ENCODE measurements at regions not wholly inside any gene's neighbourhood (a gene's known extent, or its start where the extent isn't known, plus 50 kb on each side); places are given as distances from the start of the nearest gene placed in this dataset.

GRCh38 chr3:145893331-145893730 is 267.7 kb downstream of the PLOD2 start:
- TF ChIP-seq CTCF (conservative IDR thresholded peaks at IDR 0.05; ENCODE audit: low read depth in 2 of 2) (no peak), EZH2 (IDR thresholded peaks at IDR 0.05; ENCODE audit: low read depth, unreplicated experiment) (no peak), REST (IDR thresholded peaks at IDR 0.05; ENCODE audit: unreplicated experiment) (no peak), JUNB (IDR thresholded peaks at IDR 0.05; ENCODE audit: unreplicated experiment) (no peak), EZH2phosphoT487 (IDR thresholded peaks at IDR 0.05; ENCODE audit: unreplicated experiment) (no peak)
